ENCODE measurements at regions not wholly inside any gene's neighbourhood (a gene's known extent, or its start where the extent isn't known, plus 50 kb on each side); places are given as distances from the start of the nearest gene placed in this dataset.
"Not testable (repeated sequence)": the region's sequence is repeated elsewhere in the genome, so short reads cannot be mapped to it uniquely, and the experiment has no call there.

- Histone ChIP-seq H3K4me1 (ENCODE audit: insufficient read depth) (no peaks in the 10 kb centered on the region), H3K27ac (ENCODE audit: low read depth) (no peak overlapping the region), H3K36me3 (ENCODE audit: insufficient read depth) (no peaks in the 10 kb centered on the region), H3K4me3 (ENCODE audit: low read depth, low read length) (no peak overlapping the region)
- no peak for DNase-seq (ENCODE audit: extremely low spot score)
- WGBS, result 59% methylated on average over 3 of the region's 3 CpGs
Observed at GRCh38 chr15:79635897-79636561, 203.9 kb downstream of the MINAR1 start.

GRCh38 chr15:79640206-79640605, 208.1 kb downstream of the MINAR1 start:
- no peak for DNase-seq (ENCODE audit: extremely low spot score)
- Histone ChIP-seq H3K27ac (ENCODE audit: low read depth) (no peak overlapping the region), H3K36me3 (ENCODE audit: insufficient read depth) (no peaks in the 10 kb centered on the region), H3K4me3 (ENCODE audit: low read depth, low read length) (no peak overlapping the region), H3K4me1 (ENCODE audit: insufficient read depth) (no peaks in the 10 kb centered on the region)
- WGBS, result 54% methylated on average over 3 of the region's 3 CpGs

DNA sequence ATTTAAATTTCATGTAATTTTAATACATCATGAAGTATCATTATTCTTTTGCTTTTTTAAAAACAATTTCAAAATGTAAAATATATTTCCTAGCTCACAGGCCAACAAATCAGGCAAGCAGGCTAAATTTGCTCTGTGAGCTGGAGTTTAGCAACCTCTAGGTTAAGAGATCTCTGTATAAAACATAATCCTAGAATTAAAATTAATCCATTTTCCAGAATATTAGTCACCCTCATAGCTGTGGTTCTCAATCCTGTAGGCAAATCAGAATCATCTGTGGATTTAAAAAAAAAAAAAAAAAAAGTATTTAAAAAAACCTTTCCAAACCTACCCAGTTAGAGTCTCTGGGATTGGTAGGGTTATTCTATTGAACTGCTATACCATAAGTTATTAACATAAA, 209.7 kb downstream of the MINAR1 start:
- Histone ChIP-seq H3K36me3 (ENCODE audit: insufficient read depth) (no peaks in the 10 kb centered on the region), H3K4me1 (ENCODE audit: insufficient read depth) (no peaks in the 10 kb centered on the region), H3K27ac (ENCODE audit: low read depth) (no peak overlapping the region), H3K4me3 (ENCODE audit: low read depth, low read length) (no peak overlapping the region)
- DNase-seq (ENCODE audit: extremely low spot score), result no peak

GRCh38 chr15:79643393-79643792, 211.3 kb downstream of the MINAR1 start:
- no peaks in the 10 kb centered on the region for H3K4me1 ChIP-seq (ENCODE audit: insufficient read depth)
- DNase-seq (ENCODE audit: extremely low spot score), result no peak
- H3K36me3 ChIP-seq (ENCODE audit: insufficient read depth), result no peaks in the 10 kb centered on the region
- no peak overlapping the region for H3K4me3 ChIP-seq (ENCODE audit: low read depth, low read length)
- H3K27ac ChIP-seq (ENCODE audit: low read depth), result no peak overlapping the region

GRCh38 chr15:79644091-79644490, 212.0 kb downstream of the MINAR1 start:
- DNase-seq (ENCODE audit: extremely low spot score), result no peak
- 52% methylated on average over 2 of the region's 2 CpGs for WGBS
- H3K36me3 ChIP-seq (ENCODE audit: insufficient read depth), result no peaks in the 10 kb centered on the region
- H3K27ac ChIP-seq (ENCODE audit: low read depth), result no peak overlapping the region
- no peak overlapping the region for H3K4me3 ChIP-seq (ENCODE audit: low read depth, low read length)
- H3K4me1 ChIP-seq (ENCODE audit: insufficient read depth), result no peaks in the 10 kb centered on the region

GRCh38 chr15:79652972-79653371, 220.8 kb downstream of the MINAR1 start:
- not testable (repeated sequence) for H3K4me3 ChIP-seq (ENCODE audit: low read depth, low read length); H3K36me3 ChIP-seq (ENCODE audit: insufficient read depth); H3K27ac ChIP-seq (ENCODE audit: low read depth); DNase-seq (ENCODE audit: extremely low spot score); H3K4me1 ChIP-seq (ENCODE audit: insufficient read depth)

DNA sequence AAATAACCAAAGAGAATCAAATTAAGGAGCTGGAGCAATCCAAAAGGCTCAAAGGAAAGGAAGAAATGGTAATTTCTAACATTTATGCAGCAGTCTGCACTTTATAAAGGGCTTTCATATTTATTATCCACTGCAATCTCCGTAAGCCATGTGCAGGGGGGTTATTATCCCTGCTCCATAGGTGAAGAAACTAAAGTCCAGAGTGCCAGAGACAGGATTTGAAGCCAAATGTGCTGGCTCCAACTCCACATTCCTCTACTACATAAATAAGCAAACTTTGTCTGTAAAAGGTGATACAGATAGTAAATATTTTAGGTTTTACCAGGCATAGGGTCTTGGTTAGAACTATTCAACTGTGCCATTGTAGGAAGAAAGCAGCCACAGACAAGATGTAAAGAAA, 221.4 kb downstream of the MINAR1 start:
- WGBS, result 21% methylated on average over 1 of the region's 1 CpG
- Histone ChIP-seq H3K36me3 (ENCODE audit: insufficient read depth) (no peaks in the 10 kb centered on the region), H3K4me1 (ENCODE audit: insufficient read depth) (no peaks in the 10 kb centered on the region), H3K4me3 (ENCODE audit: low read depth, low read length) (no peak overlapping the region), H3K27ac (ENCODE audit: low read depth) (no peak overlapping the region)
- no peak for DNase-seq (ENCODE audit: extremely low spot score)

DNA sequence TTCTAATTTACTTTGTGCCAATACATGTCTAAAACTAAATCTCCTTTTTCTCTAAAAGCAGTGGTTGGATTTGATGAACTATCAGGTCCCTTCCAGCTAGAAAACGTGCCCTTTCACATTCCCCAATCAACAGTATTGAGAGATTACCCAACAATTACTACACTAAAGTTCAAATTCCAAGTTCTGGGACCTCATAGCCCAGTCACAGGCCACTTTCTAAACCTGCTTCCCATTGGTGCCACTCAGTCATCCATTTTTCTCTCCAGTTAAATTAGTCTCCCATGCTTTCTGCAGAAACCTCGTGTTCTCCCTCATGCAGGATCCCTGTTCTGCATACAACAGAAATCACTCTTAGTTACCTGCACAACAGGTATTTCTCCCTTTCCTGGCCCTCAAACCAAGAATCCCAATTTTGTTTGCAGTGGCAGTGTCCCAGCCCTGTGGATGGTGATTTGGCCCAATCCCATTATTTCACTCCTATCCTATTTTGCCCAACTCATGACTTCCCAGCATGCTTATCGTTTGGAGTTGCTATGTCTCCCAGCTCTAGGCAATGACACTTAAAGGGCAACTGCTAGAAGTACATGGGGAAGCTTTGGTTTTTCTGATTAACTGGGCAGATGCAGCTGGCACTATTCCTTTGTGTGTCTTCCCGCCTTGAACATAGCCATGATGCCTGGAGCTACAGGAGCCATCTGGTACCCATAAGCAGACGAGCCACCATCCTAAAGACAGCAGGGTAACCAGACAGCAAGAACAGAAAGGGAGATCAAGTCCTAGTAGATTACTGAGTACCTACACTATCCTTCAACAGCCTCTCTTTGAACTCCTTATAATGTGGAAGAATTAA, 224.2 kb downstream of the MINAR1 start:
- Histone ChIP-seq H3K4me1 (ENCODE audit: insufficient read depth) (no peaks in the 10 kb centered on the region), H3K36me3 (ENCODE audit: insufficient read depth) (no peaks in the 10 kb centered on the region), H3K4me3 (ENCODE audit: low read depth, low read length) (no peak overlapping the region), H3K27ac (ENCODE audit: low read depth) (no peak overlapping the region)
- WGBS, result 67% methylated on average over 5 of the region's 5 CpGs
- DNase-seq (ENCODE audit: extremely low spot score), result no peak

- no peaks in the 10 kb centered on the region for H3K4me1 ChIP-seq (ENCODE audit: insufficient read depth)
- no peak overlapping the region for H3K4me3 ChIP-seq (ENCODE audit: low read depth, low read length)
- DNase-seq (ENCODE audit: extremely low spot score), result no peak
- H3K27ac ChIP-seq (ENCODE audit: low read depth), result no peak overlapping the region
- no peaks in the 10 kb centered on the region for H3K36me3 ChIP-seq (ENCODE audit: insufficient read depth)
- WGBS, result 50% methylated on average over 2 of the region's 2 CpGs
Observed at GRCh38 chr15:79657722-79658121, 225.6 kb downstream of the MINAR1 start.

- DNase-seq (ENCODE audit: extremely low spot score), result no peak
- H3K27ac ChIP-seq (ENCODE audit: low read depth), result no peak overlapping the region
- WGBS, result 83% methylated on average over 2 of the region's 2 CpGs
- H3K4me3 ChIP-seq (ENCODE audit: low read depth, low read length), result no peak overlapping the region
- no peaks in the 10 kb centered on the region for H3K4me1 ChIP-seq (ENCODE audit: insufficient read depth)
- H3K36me3 ChIP-seq (ENCODE audit: insufficient read depth), result no peaks in the 10 kb centered on the region
Observed at GRCh38 chr15:79659691-79660090, 227.6 kb downstream of the MINAR1 start.

GRCh38 chr15:79661411-79661810, 229.3 kb downstream of the MINAR1 start:
- 92% methylated on average over 1 of the region's 1 CpG for WGBS
- H3K27ac ChIP-seq (ENCODE audit: low read depth), result no peak overlapping the region
- H3K4me3 ChIP-seq (ENCODE audit: low read depth, low read length), result no peak overlapping the region
- DNase-seq (ENCODE audit: extremely low spot score), result no peak
- no peaks in the 10 kb centered on the region for H3K4me1 ChIP-seq (ENCODE audit: insufficient read depth)
- no peaks in the 10 kb centered on the region for H3K36me3 ChIP-seq (ENCODE audit: insufficient read depth)

DNA sequence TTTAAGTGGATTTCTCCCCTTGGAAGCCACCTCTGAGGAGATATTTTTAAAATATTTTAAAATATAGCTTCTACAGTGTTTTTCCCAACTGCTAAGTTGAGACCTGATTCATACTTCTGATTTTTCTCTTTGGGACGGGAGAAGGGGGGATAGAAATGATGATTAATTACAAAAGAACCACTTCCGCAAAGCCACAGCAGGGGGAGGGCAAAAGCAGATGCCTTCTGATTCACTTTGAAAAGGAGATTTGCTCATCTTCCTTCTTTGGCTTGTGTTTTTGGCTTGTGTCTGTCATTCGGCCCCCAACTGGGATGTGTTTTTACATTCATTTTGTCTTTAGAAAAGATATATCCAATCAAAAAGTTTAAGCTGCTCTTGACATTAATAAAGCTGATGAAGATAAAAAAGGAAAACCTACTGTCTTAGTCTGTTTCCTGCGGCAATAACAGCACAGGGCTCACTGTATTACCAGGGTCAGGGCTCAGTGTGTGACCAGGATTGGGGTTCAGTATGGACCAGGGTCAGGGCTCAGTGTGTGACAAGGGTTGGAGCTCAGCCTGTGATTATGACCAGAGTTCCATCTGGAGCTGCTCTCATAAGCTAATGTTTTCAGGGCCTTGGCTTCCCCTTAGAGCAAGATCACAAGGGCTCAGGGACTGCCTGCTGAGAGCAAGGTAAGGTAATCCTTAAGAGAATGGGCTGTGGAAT, 223.2 kb downstream of the MTHFS start:
- Histone ChIP-seq H3K4me1 (ENCODE audit: insufficient read depth) (no peaks in the 10 kb centered on the region), H3K36me3 (ENCODE audit: insufficient read depth) (no peaks in the 10 kb centered on the region), H3K4me3 (ENCODE audit: low read depth, low read length) (no peak overlapping the region), H3K27ac (ENCODE audit: low read depth) (no peak overlapping the region)
- WGBS, result 46% methylated on average over 4 of the region's 4 CpGs
- DNase-seq (ENCODE audit: extremely low spot score), result no peak

DNA sequence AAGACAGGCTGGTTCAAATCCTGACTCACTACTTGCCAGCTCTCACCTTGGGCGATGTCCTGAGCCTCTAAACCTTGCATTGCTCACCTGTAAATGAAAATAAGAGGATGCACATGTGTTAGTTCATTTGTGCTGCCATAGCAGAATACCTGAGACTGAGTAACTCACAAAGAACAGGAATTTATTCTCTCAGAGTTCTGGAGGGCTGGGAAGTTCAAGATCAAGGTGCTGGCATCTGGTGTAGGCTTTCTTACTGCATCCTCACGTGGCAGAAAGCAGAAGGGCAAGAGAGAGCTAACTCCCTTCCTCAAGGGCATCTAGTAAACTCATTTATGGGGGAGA, 222.7 kb downstream of the MTHFS start:
- H3K4me3 ChIP-seq (ENCODE audit: low read depth, low read length), result no peak overlapping the region
- H3K4me1 ChIP-seq (ENCODE audit: insufficient read depth), result no peaks in the 10 kb centered on the region
- no peak for DNase-seq (ENCODE audit: extremely low spot score)
- 54% methylated on average over 2 of the region's 2 CpGs for WGBS
- no peaks in the 10 kb centered on the region for H3K36me3 ChIP-seq (ENCODE audit: insufficient read depth)
- no peak overlapping the region for H3K27ac ChIP-seq (ENCODE audit: low read depth)

- WGBS, result 79% methylated on average over 5 of the region's 5 CpGs
- no peaks in the 10 kb centered on the region for H3K4me1 ChIP-seq (ENCODE audit: insufficient read depth)
Observed at GRCh38 chr15:79675982-79676381, 220.8 kb downstream of the MTHFS start.

More at GRCh38 chr15:79675982-79676381, 220.8 kb downstream of the MTHFS start:
- H3K36me3 ChIP-seq (ENCODE audit: insufficient read depth), result no peaks in the 10 kb centered on the region
- H3K27ac ChIP-seq (ENCODE audit: low read depth), result no peak overlapping the region
- H3K4me3 ChIP-seq (ENCODE audit: low read depth, low read length), result no peak overlapping the region
- no peak for DNase-seq (ENCODE audit: extremely low spot score)

Measured in urinary bladder (tissue), 3 donors.